GM12801 (cell line): ENCODE measurements at regions not wholly inside any gene's neighbourhood (a gene's known extent, or its start where the extent isn't known, plus 50 kb on each side); places are given as distances from the start of the nearest gene placed in this dataset.
A peak's percentile ranks its signal among the peaks of the same experiment; 100 is the strongest.

Experiments
- TF ChIP-seq, protein P1 (sequence below): IDR thresholded peaks from one replicate; pipeline ENCODE4 v1.5.1; 2011; ENCODE audit warnings: control low read depth; ENCODE audit not compliant: insufficient read length; ENCODE audit errors: extremely low read depth

DNA sequence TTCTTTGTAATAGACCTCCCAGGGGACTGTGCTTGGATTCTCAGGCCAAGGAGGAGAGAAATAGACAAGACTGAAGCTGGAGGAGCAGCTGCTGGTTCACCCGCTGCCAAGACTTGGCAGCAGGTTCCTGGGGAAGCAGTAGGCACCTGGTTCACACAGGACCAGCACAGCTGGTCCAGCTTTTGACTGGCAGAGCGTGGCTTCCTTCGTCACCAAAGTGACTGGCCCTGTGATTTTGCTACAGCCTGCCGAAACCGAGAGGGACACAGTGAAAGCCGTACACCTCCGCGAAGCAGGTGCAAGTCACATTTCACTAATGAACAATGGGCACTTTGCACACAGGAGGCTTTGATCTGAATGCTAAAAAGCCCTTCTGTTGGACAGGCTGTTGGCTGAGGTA is 199.0 kb downstream of the RNF144B start:
- TF ChIP-seq, protein P1, sequence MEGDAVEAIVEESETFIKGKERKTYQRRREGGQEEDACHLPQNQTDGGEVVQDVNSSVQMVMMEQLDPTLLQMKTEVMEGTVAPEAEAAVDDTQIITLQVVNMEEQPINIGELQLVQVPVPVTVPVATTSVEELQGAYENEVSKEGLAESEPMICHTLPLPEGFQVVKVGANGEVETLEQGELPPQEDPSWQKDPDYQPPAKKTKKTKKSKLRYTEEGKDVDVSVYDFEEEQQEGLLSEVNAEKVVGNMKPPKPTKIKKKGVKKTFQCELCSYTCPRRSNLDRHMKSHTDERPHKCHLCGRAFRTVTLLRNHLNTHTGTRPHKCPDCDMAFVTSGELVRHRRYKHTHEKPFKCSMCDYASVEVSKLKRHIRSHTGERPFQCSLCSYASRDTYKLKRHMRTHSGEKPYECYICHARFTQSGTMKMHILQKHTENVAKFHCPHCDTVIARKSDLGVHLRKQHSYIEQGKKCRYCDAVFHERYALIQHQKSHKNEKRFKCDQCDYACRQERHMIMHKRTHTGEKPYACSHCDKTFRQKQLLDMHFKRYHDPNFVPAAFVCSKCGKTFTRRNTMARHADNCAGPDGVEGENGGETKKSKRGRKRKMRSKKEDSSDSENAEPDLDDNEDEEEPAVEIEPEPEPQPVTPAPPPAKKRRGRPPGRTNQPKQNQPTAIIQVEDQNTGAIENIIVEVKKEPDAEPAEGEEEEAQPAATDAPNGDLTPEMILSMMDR: no peak

- TF ChIP-seq, protein P1: peak; percentile 76
These were observed 208.8 kb downstream of the RNF144B start for GRCh38 chr6:18595774-18596530.

GRCh38 chr6:18596531-18596835 is 209.3 kb downstream of the RNF144B start:
- TF ChIP-seq, protein P1: no peak

GRCh38 chr6:18598551-18599264 is 211.6 kb downstream of the RNF144B start:
- TF ChIP-seq, protein P1: no peak

GRCh38 chr6:18600255-18600654 is 213.1 kb downstream of the RNF144B start:
- TF ChIP-seq, protein P1: no peak

DNA sequence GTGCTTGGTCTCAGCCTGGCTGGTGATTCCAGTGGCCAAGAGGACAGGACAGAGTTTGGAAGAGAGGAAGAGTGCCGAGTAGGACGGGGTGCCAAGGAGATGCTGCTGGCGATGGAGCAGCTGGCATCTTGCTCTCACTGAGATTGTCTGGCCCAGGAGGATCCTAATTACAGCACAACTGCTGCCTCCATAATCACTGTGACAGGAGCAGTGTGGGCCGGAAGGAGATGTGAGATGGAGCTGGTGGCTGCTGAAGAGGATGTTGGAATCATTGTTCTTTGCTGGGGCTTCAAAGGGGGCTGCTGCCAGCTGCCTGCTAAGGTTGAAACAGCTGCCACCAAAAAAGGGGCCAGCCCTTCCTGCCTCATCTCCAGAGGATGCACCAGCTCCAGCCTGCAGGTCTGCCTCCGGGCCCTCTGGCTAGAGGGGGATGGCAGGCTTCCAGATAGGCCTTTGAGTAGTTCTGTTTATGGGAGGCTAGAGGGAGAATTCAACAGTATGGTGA is 214.4 kb downstream of the RNF144B start:
- TF ChIP-seq, protein P1: no peak

DNA sequence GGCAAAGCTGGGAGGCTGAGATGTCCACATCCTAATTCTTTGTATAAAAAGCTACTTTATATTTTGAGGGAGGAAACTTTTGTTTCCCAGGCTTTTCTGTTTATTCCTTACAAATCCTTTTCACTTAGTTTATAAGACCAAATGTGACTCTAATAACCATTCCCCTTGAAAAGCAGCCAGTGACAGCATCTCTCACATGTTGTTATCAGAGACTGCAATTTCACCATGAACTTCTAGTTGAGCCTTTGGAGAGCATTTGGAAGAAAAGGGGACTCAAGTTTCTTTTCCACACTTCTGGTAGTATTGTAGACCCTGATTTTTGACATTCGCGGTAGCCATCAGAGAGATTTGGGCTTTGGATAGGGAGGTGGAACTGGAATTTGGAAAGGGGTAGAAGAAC is 215.8 kb downstream of the RNF144B start:
- TF ChIP-seq, protein P1: no peak
